DMS79 treated with DMSO at 0.1 percent for 48 hours (cell line): ENCODE measurements at regions not wholly inside any gene's neighbourhood (a gene's known extent, or its start where the extent isn't known, plus 50 kb on each side); places are given as distances from the start of the nearest gene placed in this dataset.
"Not testable (repeated sequence)": the region's sequence is repeated elsewhere in the genome, so short reads cannot be mapped to it uniquely, and the experiment has no call there.

ENCODE experiments used
- DNase-seq: peaks from one replicate; lab custom pipeline; 2025; lab: John Stamatoyannopoulos, UW

DNA sequence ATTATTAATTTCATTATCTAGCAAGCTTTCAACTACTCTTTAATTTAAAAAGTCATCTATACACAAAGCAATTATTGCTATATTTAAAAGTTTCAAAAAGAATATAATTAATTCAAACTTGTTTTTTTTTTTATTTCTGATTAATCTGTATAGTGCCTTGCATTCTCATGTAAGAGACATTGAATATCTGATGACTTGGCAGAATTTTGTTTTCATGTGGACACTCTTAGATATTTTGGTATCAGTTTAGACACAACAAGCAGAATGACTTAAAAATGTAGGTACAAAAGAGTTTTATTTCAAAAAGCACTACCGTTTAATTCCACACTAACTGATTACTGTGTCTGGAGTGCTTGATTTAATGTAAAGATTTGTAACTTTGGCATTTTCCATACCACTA lies 1129.6 kb downstream of the PDHA2 start:
- DNase-seq, result no peak

DNA sequence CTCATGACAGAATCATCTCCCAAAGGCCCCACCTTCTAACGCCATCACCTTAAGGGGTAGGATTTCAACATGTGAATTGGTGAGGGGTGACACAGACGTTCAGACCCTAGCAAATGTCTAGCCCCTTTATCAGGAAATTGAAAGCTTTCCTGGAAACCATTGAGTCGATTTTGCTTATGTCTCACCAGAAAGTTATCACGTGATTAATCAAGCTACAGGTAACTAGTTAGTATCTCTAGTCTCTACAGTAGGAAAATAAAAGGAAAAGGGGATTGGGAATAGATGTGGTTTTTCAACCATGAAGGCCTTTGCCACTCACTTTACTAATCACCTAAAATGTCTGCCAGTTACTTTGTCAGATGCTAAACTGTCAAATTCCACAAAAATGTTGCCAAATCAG lies 1133.0 kb downstream of the PDHA2 start:
- DNase-seq, result no peak

DNA sequence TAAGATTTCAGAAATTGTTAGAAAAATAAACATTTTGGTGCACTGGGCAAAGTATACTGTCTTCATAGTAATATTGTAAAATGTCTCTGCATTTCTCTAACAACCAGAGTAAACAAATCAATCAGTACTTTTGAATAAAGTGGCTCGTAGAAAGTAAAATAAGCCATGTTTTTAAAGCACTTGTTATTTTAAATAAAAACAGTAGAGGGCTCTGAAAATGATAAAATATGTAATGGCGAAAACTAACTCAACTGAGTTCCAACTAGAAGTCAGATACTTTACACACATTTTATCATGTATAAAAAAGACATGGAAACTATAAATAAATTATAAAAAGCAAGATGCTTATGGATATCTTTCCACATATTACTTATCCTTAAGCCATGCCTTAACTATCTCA lies 1134.4 kb downstream of the PDHA2 start:
- no peak for DNase-seq

GRCh38 chr4:96983830-96984229 lies 1143.9 kb downstream of the PDHA2 start:
- no peak for DNase-seq

GRCh38 chr4:96986816-96987215 lies 1146.9 kb downstream of the PDHA2 start:
- no peak for DNase-seq

- DNase-seq, result no peak
These were observed 1151.2 kb downstream of the PDHA2 start for GRCh38 chr4:96991083-96991482.

DNA sequence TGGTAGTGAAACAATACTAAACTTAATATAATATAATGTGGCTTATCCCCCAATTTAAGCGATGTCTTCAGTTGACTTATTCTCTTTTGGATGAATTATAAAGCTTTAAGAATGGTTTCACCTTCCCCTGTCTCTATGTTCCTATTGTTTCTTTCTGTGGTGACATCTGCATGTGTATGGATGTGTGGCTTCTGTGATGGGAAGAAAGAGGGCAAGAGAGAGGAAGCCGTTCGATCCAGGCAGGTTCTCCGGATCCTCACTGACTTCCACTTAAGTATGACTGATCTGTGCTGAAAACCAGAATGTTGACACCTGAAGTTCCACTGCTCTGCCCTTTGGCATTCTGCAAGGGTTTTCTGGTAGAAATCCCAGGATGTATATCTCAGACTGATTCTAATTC lies 1150.8 kb downstream of the STPG2 start:
- DNase-seq, result no peak

DNA sequence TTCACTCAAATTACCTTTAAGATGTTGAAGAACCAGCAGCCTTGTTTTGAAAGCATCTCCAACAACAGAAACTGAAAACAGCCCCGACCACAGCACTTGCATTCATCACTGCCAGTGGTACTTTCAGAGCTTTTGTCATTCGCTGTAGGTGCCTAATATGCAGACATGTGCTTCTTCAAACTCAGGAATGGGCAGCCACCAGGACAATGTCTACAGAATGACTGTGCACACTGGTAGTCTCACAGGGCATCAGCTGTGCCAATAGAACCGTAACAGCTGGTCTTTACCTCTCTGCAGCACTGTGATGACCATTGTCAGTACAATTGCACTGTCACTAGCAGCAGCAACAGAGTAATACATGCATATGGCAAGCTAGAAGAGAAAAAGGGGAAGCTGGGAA lies 1149.7 kb downstream of the STPG2 start:
- DNase-seq, result no peak

DNA sequence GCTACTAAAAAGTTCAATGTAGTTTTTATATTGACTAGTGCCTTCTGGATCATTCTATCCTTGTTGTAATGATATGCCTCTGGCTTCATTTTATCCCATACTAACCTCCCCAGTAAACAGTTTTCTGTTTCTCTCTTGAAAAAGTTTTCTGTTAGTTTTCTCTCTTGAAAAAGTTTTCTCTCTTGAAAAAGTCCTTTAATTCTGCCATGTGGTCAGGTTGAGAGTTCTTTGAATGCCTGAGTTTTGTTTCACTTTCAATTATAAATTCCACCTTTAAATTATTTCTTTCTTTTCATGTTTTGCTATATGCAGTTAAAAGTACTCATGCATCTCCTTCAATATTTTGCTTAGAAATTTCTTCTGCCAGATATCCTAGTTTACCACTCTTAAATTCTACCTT lies 1139.6 kb downstream of the STPG2 start:
- no peak for DNase-seq

- DNase-seq, result no peak
These were observed 1130.0 kb downstream of the STPG2 start for GRCh38 chr4:97013309-97013708.

DNA sequence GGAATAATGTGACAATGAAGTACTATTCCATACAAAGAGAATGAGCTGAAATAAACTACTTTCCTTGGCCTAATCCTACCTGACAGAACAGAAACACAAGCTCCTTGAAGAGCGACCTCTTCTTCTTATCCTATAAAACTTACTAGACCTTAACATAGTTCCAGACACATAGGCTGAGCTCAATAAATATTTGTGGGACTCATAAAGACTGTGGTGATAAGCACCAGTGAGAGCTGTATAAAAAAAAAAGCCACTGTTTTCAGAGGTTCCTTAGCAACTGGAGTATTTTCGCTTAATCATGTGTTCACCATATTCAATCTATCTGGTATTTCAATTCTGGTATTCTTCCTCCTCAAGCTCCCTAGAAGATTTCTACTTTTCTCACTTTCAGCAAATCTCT lies 1129.6 kb downstream of the STPG2 start:
- DNase-seq, result no peak

- no peak for DNase-seq
These were observed 1128.0 kb downstream of the STPG2 start for GRCh38 chr4:97015301-97015700.

GRCh38 chr4:97016186-97016907 lies 1126.9 kb downstream of the STPG2 start:
- DNase-seq, result no peak

GRCh38 chr4:97027728-97028410 lies 1115.4 kb downstream of the STPG2 start:
- no peak for DNase-seq

DNA sequence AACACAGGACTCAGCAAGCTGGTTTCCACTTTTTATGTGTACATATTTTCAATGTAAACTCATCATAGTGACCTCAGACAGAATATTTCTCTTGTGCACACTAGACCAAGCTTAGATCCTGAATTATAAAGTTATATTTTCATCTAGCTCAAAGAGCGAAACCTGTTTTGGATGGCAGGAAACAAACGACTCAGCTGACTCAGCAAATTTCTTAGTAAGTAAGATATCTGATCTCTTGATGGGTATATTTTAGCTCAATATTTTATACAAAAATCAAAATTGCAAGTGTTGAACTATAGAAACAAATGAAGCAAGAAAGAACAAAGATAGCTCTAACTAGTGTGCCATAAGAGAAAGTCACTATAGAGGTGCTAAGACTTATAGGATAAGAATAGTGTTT lies 1114.5 kb downstream of the STPG2 start:
- no peak for DNase-seq

GRCh38 chr4:97037411-97038145 lies 1105.7 kb downstream of the STPG2 start:
- not testable (repeated sequence) for DNase-seq

- no peak for DNase-seq
These were observed 1105.1 kb downstream of the STPG2 start for GRCh38 chr4:97038146-97038516.

GRCh38 chr4:97072666-97073065 lies 1070.6 kb downstream of the STPG2 start:
- no peak for DNase-seq

DNA sequence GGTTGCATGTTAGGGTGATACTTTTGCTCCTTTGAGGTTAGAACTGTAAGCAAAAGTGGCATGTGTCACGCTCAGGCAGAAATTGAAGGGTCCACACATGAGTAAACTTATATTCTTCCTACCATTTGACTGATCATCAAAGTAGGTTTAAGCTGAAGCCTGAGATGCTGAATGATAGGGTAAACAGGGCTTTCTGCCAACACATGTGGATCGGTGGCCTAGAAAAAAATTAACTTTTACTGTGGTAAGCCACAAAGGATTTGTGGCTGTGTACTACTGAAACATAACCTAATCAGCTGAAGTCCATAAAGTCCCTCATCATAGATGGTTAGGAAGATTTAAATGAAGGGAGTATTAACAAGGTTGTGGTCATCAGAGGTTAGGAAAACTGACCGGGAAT lies 1070.1 kb downstream of the STPG2 start:
- peak; percentile 0 for DNase-seq

DNA sequence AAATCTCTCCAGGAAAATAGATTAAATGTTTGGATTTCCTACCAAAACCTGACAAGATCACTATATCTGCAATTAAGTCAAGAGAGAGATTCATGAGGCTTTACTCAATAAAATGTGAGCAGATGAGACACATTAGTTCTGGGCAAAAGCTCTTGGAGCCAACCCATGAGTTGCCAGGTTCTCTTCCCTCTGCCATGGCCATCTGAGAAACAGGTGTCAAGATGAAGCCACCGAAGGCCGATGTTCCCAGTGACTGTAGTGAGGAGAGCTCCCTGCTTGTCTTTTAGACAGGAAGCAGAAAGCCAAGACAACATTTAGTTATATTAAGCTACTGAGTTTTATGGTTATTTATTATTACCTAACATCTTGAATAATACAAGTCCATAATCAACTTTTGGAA lies 1068.7 kb downstream of the STPG2 start:
- no peak for DNase-seq

DNA sequence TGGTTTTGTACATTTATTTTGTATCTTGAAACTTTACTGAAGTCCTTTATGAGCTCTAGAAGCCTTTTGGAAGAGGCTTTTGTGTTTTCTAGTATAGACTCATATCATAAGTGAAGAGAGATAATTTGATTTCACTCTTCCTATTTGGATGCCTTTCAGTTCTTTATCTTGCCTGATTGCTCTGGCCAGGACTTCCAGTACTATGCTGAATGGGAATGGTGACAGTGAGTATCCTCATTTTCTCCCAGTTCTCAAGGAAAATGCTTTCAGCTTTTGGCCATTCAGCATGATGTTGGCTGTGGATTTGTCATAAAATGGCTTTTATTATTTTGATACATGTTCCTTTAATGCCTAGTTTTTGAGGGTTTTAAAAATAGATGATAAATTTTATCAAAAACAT lies 1061.3 kb downstream of the STPG2 start:
- no peak for DNase-seq

DNA sequence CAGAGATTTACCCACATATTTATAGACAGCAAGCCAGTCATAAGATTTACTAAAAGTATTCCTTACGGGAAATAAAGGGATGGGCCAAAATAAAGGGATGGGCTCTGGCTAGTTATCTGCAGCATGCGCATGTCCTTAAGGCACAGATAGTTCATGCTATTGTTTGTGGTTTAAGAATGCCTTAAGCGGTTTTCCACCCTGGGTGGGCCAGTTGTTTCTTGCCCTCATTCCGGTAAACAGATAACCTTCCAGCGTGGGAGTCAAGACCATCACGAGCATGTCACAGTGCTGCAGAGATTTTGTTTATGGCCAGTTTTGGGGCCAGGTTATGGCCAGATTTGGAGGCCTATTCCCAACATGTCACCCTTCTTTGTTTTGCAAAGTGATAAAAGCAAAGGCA lies 1046.2 kb downstream of the STPG2 start:
- not testable (repeated sequence) for DNase-seq

GRCh38 chr4:97101171-97101570 lies 1042.1 kb downstream of the STPG2 start:
- not testable (repeated sequence) for DNase-seq
